ENCODE measurements at regions not wholly inside any gene's neighbourhood (a gene's known extent, or its start where the extent isn't known, plus 50 kb on each side); places are given as distances from the start of the nearest gene placed in this dataset.
"Not testable (repeated sequence)": the region's sequence is repeated elsewhere in the genome, so short reads cannot be mapped to it uniquely, and the experiment has no call there.

- intact Hi-C loops (cut with DNase I), result no loop called here
Observed at GRCh38 chr7:52782348-52782747, 253.1 kb upstream of the POM121L12 start.

GRCh38 chr7:52781250-52781649, 254.2 kb upstream of the POM121L12 start:
- DNase-seq, result no peak
- intact Hi-C loops (cut with DNase I), result no loop called here

More at GRCh38 chr7:52782348-52782747, 253.1 kb upstream of the POM121L12 start:
- no peak for DNase-seq

GRCh38 chr7:52779004-52779403, 256.4 kb upstream of the POM121L12 start:
- intact Hi-C loops (cut with DNase I), result no loop called here
- no peak for DNase-seq

- DNase-seq, result no peak
- intact Hi-C loops (cut with DNase I), result no loop called here
Observed at GRCh38 chr7:52777051-52777822, 258.2 kb upstream of the POM121L12 start.

GRCh38 chr7:52775876-52776275, 259.6 kb upstream of the POM121L12 start:
- no peak for DNase-seq
- intact Hi-C loops (cut with DNase I), result no loop called here

GRCh38 chr7:52771177-52771576, 264.3 kb upstream of the POM121L12 start:
- intact Hi-C loops (cut with DNase I), result no loop called here
- no peak for DNase-seq

- no peak for DNase-seq
- intact Hi-C loops (cut with DNase I), result no loop called here
Observed at GRCh38 chr7:52764492-52765169, 270.8 kb upstream of the POM121L12 start.

GRCh38 chr7:52758356-52758755, 277.1 kb upstream of the POM121L12 start:
- DNase-seq, result no peak
- intact Hi-C loops (cut with DNase I), result no loop called here

GRCh38 chr7:52753855-52754254, 281.6 kb upstream of the POM121L12 start:
- intact Hi-C loops (cut with DNase I), result no loop called here
- no peak for DNase-seq

GRCh38 chr7:52752891-52753290, 282.5 kb upstream of the POM121L12 start:
- no peak for DNase-seq
- intact Hi-C loops (cut with DNase I), result no loop called here

- DNase-seq, result no peak
- intact Hi-C loops (cut with DNase I), result no loop called here
Observed at GRCh38 chr7:52749880-52750279, 285.6 kb upstream of the POM121L12 start.

GRCh38 chr7:52747817-52748216, 287.6 kb upstream of the POM121L12 start:
- no peak for DNase-seq
- intact Hi-C loops (cut with DNase I), result no loop called here

GRCh38 chr7:52741670-52742290, 293.7 kb upstream of the POM121L12 start:
- no peak for DNase-seq

GRCh38 chr7:52735656-52736055, 299.8 kb upstream of the POM121L12 start:
- intact Hi-C loops (cut with DNase I), result no loop called here
- no peak for DNase-seq

More at GRCh38 chr7:52741670-52742290, 293.7 kb upstream of the POM121L12 start:
- intact Hi-C loops (cut with DNase I), result no loop called here

GRCh38 chr7:52728683-52729082, 306.8 kb upstream of the POM121L12 start:
- DNase-seq; intact Hi-C loops (cut with DNase I): not testable (repeated sequence)

GRCh38 chr7:52727632-52728031, 307.8 kb upstream of the POM121L12 start:
- no peak for DNase-seq
- intact Hi-C loops (cut with DNase I), result no loop called here

- no peak for DNase-seq
- intact Hi-C loops (cut with DNase I), result no loop called here
Observed at GRCh38 chr7:52726986-52727385, 308.4 kb upstream of the POM121L12 start.

GRCh38 chr7:52726493-52726892, 308.9 kb upstream of the POM121L12 start:
- intact Hi-C loops (cut with DNase I), result no loop called here

GRCh38 chr7:52723606-52724005, 311.8 kb upstream of the POM121L12 start:
- intact Hi-C loops (cut with DNase I), result no loop called here

More at GRCh38 chr7:52726493-52726892, 308.9 kb upstream of the POM121L12 start:
- DNase-seq, result no peak

GRCh38 chr7:52720856-52721255, 314.6 kb upstream of the POM121L12 start:
- intact Hi-C loops (cut with DNase I), result no loop called here
- no peak for DNase-seq

More at GRCh38 chr7:52723606-52724005, 311.8 kb upstream of the POM121L12 start:
- DNase-seq, result no peak

- DNase-seq, result no peak
- intact Hi-C loops (cut with DNase I), result no loop called here
Observed at GRCh38 chr7:52719677-52720076, 315.8 kb upstream of the POM121L12 start.

Data from posterior cingulate gyrus (tissue), 11 donors.